OCI-LY3 (cell line): ENCODE measurements at regions not wholly inside any gene's neighbourhood (a gene's known extent, or its start where the extent isn't known, plus 50 kb on each side); places are given as distances from the start of the nearest gene placed in this dataset.

Experiments
- H2AFZ ChIP-seq: fragments of 200-600, 300-600 bp; shearing (Covaris generic); 2 replicates; pipeline ENCODE4 v1.6.0; 2014; ENCODE audit warnings: antibody characterized with exemption, low read depth, low read length
- H3K27ac ChIP-seq: fragments of 200-600, 300-600 bp; sonication (generic); 2 replicates; pipeline ENCODE4 v1.5.1; 2014; ENCODE audit warnings: mild to moderate bottlenecking, low read length, moderate library complexity, mixed read lengths
- H3K27me3 ChIP-seq: fragments of 200-600, 300-600 bp; sonication (generic); 2 replicates; pipeline ENCODE4 v1.6.1; 2014; ENCODE audit warnings: low read depth, low read length, mixed read lengths
- H3K36me3 ChIP-seq: fragments of 200-600, 300-600 bp; sonication (generic); replicated peaks from 2 replicates; pipeline ENCODE3; 2014; ENCODE audit warnings: low read depth, low read length, mixed read lengths
- H3K4me1 ChIP-seq: fragments of 300-600, 200-600 bp; sonication (generic); 2 replicates; pipeline ENCODE4 v1.6.1; 2014; ENCODE audit warnings: low read length, mixed read lengths
- H3K4me2 ChIP-seq: fragments of 200-600, 300-600 bp; sonication (generic); 2 replicates; pipeline ENCODE4 v1.6.1; 2014; ENCODE audit warnings: low read length, mixed read lengths
- H3K4me3 ChIP-seq: fragments of 300-600, 200-600 bp; sonication (generic); 2 replicates; pipeline ENCODE4 v1.5.1; 2014; ENCODE audit warnings: antibody characterized with exemption, mild to moderate bottlenecking, low read length, moderate library complexity
- H3K79me2 ChIP-seq: fragments of 300-600, 200-600 bp; shearing (Covaris generic); 2 replicates; pipeline ENCODE4 v1.6.1; 2014; ENCODE audit warnings: mild to moderate bottlenecking, low read length, mixed read lengths
- H3K9ac ChIP-seq: fragments of 300-600, 200-600 bp; shearing (Covaris generic); 2 replicates; pipeline ENCODE4 v1.6.0; 2014; ENCODE audit warnings: mild to moderate bottlenecking, low read length, moderate library complexity
- H3K9me3 ChIP-seq: fragments of 200-600, 300-600 bp; shearing (Covaris generic); 2 replicates; pipeline ENCODE4 v1.6.1; 2014; ENCODE audit warnings: low read length, mixed read lengths; ENCODE audit not compliant: insufficient read depth
- H4K20me1 ChIP-seq: fragments of 200-600, 300-600 bp; sonication (generic); 2 replicates; pipeline ENCODE4 v1.6.1; 2016; ENCODE audit warnings: low read length, mixed read lengths; ENCODE audit not compliant: insufficient read depth
- EZH2phosphoT487 ChIP-seq: fragments of 200-600 bp; shearing (Covaris generic); IDR thresholded peaks from 2 replicates; pipeline ENCODE4 v1.6.1; 2018; ENCODE audit warnings: antibody characterized with exemption, mixed run types, low read depth
- TF ChIP-seq, protein P1 (sequence below): fragments of 200-600, 300-600 bp; sonication (generic); IDR thresholded peaks from 2 replicates; pipeline ENCODE4 v1.5.1; 2014; ENCODE audit warnings: antibody characterized with exemption, low read length, low read depth

DNA sequence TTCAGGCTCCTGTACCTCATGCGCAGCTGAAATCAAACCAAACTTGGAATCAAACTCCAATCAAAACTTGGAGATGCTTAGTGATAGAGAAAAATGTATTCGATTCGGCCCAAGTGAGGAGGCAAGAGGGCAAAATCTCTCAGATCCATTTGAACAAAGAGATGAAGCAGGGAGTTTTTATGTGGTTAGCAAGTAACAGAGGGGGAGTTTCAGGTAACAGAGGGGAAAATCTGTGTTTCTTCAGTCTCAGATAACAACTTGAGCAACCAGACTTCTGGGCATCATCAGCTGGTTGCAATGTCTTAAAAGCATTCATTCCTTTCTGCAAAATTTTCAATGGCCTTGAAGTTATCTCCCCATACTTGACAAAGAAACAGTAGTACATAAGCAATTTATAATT lies 245.1 kb upstream of the AVPR1A start:
- no peak overlapping the region for H3K4me3 ChIP-seq
- H3K4me2 ChIP-seq, result no peak overlapping the region
- no peak overlapping the region for H2AFZ ChIP-seq
- no peaks in the 10 kb centered on the region for H3K27me3 ChIP-seq
- no peaks in the 10 kb centered on the region for H4K20me1 ChIP-seq
- no peaks in the 10 kb centered on the region for H3K9me3 ChIP-seq
- H3K36me3 ChIP-seq, result no peaks in the 10 kb centered on the region
- no peak overlapping the region for H3K27ac ChIP-seq
- H3K9ac ChIP-seq, result no peak overlapping the region
- no peaks in the 10 kb centered on the region for H3K79me2 ChIP-seq
- H3K4me1 ChIP-seq, result peaks cover 3% of the 10 kb centered on the region; the same call in 1 of the 2 replicates
- TF ChIP-seq EZH2phosphoT487, result no peak
- TF ChIP-seq, protein P1, sequence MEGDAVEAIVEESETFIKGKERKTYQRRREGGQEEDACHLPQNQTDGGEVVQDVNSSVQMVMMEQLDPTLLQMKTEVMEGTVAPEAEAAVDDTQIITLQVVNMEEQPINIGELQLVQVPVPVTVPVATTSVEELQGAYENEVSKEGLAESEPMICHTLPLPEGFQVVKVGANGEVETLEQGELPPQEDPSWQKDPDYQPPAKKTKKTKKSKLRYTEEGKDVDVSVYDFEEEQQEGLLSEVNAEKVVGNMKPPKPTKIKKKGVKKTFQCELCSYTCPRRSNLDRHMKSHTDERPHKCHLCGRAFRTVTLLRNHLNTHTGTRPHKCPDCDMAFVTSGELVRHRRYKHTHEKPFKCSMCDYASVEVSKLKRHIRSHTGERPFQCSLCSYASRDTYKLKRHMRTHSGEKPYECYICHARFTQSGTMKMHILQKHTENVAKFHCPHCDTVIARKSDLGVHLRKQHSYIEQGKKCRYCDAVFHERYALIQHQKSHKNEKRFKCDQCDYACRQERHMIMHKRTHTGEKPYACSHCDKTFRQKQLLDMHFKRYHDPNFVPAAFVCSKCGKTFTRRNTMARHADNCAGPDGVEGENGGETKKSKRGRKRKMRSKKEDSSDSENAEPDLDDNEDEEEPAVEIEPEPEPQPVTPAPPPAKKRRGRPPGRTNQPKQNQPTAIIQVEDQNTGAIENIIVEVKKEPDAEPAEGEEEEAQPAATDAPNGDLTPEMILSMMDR, result no peak

DNA sequence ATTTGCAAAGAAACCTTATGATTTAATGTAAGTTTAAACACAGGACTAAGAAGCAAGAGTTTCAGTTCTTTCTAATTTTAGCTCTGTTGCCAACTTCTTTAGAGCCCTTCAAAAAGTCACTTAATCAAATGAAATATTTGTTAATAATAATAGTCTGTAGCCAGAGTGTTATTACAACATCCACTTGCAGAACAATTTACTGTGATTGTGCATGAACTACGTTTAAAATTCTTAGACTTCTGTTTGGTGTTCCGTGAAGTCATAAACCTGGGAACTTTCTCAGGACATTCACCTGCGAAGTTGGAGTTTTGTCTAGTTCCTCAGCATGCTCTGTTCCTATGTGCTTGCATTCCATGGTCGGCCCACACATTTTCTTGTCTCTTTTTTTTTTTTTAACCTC lies 244.0 kb upstream of the AVPR1A start:
- Histone ChIP-seq H3K27ac (no peak overlapping the region), H3K9ac (no peak overlapping the region), H3K4me1 (peaks cover 3% of the 10 kb centered on the region; the same call in 1 of the 2 replicates), H2AFZ (no peak overlapping the region), H3K27me3 (no peaks in the 10 kb centered on the region), H3K4me2 (no peak overlapping the region), H3K36me3 (no peaks in the 10 kb centered on the region), H3K4me3 (no peak overlapping the region), H4K20me1 (no peaks in the 10 kb centered on the region), H3K79me2 (no peaks in the 10 kb centered on the region), H3K9me3 (no peaks in the 10 kb centered on the region)
- TF ChIP-seq, protein P1, result no peak
- no peak for TF ChIP-seq EZH2phosphoT487

- Histone ChIP-seq H4K20me1 (no peaks in the 10 kb centered on the region), H2AFZ (no peak overlapping the region), H3K4me2 (no peak overlapping the region), H3K9ac (no peak overlapping the region), H3K9me3 (no peaks in the 10 kb centered on the region), H3K36me3 (no peaks in the 10 kb centered on the region), H3K4me3 (no peak overlapping the region), H3K27ac (no peak overlapping the region), H3K79me2 (no peaks in the 10 kb centered on the region), H3K27me3 (no peaks in the 10 kb centered on the region), H3K4me1 (peaks cover 3% of the 10 kb centered on the region; the same call in 1 of the 2 replicates)
- TF ChIP-seq EZH2phosphoT487, result no peak
- TF ChIP-seq, protein P1, result no peak
Observed at GRCh38 chr12:63394349-63394748, 243.3 kb upstream of the AVPR1A start.

DNA sequence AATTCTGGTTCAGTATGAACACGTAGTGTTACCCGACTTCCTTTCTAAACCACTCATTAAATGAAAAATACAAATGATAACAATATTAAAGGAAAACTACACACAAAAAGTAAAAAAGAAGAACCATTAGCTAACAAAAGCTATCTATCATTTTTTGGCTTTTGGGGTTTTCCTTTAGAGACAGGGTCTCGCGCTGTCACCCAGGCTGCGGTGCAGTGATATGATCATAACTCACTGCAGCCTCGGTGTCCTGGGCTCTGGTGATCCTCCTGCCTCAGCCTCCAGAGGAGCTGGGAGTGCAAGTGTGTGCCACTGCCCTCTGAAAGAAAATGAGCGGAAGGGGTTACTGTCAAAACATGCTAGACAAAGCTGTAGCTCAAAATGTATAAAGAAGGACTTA lies 238.2 kb upstream of the AVPR1A start:
- no peak for TF ChIP-seq EZH2phosphoT487
- TF ChIP-seq, protein P1, result no peak
- Histone ChIP-seq H3K79me2 (no peaks in the 10 kb centered on the region), H3K27me3 (no peaks in the 10 kb centered on the region), H3K9ac (no peak overlapping the region), H4K20me1 (no peaks in the 10 kb centered on the region), H3K36me3 (no peaks in the 10 kb centered on the region), H3K4me2 (no peak overlapping the region), H3K4me3 (no peak overlapping the region), H3K4me1 (no peaks in the 10 kb centered on the region), H3K27ac (no peak overlapping the region), H3K9me3 (no peaks in the 10 kb centered on the region), H2AFZ (no peak overlapping the region)
